HG03159 (cell line): ENCODE measurements at regions not wholly inside any gene's neighbourhood (a gene's known extent, or its start where the extent isn't known, plus 50 kb on each side); places are given as distances from the start of the nearest gene placed in this dataset.
"Not testable (repeated sequence)": the region's sequence is repeated elsewhere in the genome, so short reads cannot be mapped to it uniquely, and the experiment has no call there.

Source experiments
- ATAC-seq: cut with Tn5 transposase; IDR thresholded peaks from one replicate; pipeline ENCODE4 v1.9.1; 2021; ENCODE audit warnings: mild to moderate bottlenecking, moderate library complexity; ENCODE audit not compliant: unreplicated experiment

- no peak for ATAC-seq
These were observed 277.5 kb upstream of the DYNLRB2 start for GRCh38 chr16:80263181-80263823.

- ATAC-seq = no peak
These were observed 279.9 kb upstream of the DYNLRB2 start for GRCh38 chr16:80260906-80261311.

GRCh38 chr16:80259290-80259805 lies 281.4 kb upstream of the DYNLRB2 start:
- ATAC-seq = no peak

GRCh38 chr16:80258407-80258806 lies 282.4 kb upstream of the DYNLRB2 start:
- ATAC-seq = no peak

- no peak for ATAC-seq
These were observed 285.8 kb upstream of the DYNLRB2 start for GRCh38 chr16:80254970-80255369.

GRCh38 chr16:80253741-80254140 lies 287.1 kb upstream of the DYNLRB2 start:
- ATAC-seq = no peak

GRCh38 chr16:80250381-80250780 lies 290.4 kb upstream of the DYNLRB2 start:
- ATAC-seq = no peak

- ATAC-seq = not testable (repeated sequence)
These were observed 297.5 kb upstream of the DYNLRB2 start for GRCh38 chr16:80243303-80243702.

- not testable (repeated sequence) for ATAC-seq
These were observed 298.5 kb upstream of the DYNLRB2 start for GRCh38 chr16:80242279-80242678.

GRCh38 chr16:80233097-80233835 lies 307.5 kb upstream of the DYNLRB2 start:
- ATAC-seq = no peak

- peak; percentile 66 for ATAC-seq
These were observed 308.9 kb upstream of the DYNLRB2 start for GRCh38 chr16:80231888-80232287.

GRCh38 chr16:80231121-80231520 lies 309.7 kb upstream of the DYNLRB2 start:
- ATAC-seq = no peak

- ATAC-seq = no peak
These were observed 310.3 kb upstream of the DYNLRB2 start for GRCh38 chr16:80230328-80231120.

- no peak for ATAC-seq
These were observed 314.3 kb upstream of the DYNLRB2 start for GRCh38 chr16:80226499-80226898.

GRCh38 chr16:80210787-80211186 lies 330.0 kb upstream of the DYNLRB2 start:
- no peak for ATAC-seq

GRCh38 chr16:80208743-80209142 lies 332.1 kb upstream of the DYNLRB2 start:
- ATAC-seq = no peak

- no peak for ATAC-seq
These were observed 332.8 kb upstream of the DYNLRB2 start for GRCh38 chr16:80208015-80208414.

- ATAC-seq = no peak
These were observed 337.0 kb upstream of the DYNLRB2 start for GRCh38 chr16:80203821-80204220.

- ATAC-seq = no peak
These were observed 337.9 kb upstream of the DYNLRB2 start for GRCh38 chr16:80202831-80203413.

GRCh38 chr16:80200079-80200478 lies 340.7 kb upstream of the DYNLRB2 start:
- no peak for ATAC-seq

- ATAC-seq = no peak
These were observed 341.2 kb upstream of the DYNLRB2 start for GRCh38 chr16:80199614-80200013.
